Inflammatory macrophage treated with lipopolysaccharide for 1 hour (primary cell): ENCODE measurements at regions not wholly inside any gene's neighbourhood (a gene's known extent, or its start where the extent isn't known, plus 50 kb on each side); places are given as distances from the start of the nearest gene placed in this dataset.

Experiments
- DNase-seq, 2 donors: peaks; one replicate each; pipeline ENCODE4 v3.0.0-alpha.2; 2020 to 2022

DNA sequence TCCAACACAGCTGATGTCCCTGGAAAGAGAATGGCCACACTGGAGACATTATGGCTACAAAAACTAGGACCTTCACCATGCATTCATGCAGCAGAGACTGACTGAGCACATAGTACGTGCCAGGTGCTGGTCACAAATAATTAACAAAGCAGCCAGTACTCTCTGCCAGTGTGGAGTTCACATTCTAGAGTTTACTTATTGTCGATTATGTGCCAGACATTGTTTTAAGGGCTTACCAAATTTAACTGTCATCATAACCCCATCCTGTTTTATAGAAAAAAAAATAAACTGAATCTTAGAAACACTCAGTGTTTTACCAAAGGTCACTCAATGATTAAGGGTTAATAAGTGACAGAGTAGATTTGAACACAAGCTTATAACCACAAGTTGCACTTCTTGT, 143.3 kb downstream of the RRAGC start:
- no peak for DNase-seq

DNA sequence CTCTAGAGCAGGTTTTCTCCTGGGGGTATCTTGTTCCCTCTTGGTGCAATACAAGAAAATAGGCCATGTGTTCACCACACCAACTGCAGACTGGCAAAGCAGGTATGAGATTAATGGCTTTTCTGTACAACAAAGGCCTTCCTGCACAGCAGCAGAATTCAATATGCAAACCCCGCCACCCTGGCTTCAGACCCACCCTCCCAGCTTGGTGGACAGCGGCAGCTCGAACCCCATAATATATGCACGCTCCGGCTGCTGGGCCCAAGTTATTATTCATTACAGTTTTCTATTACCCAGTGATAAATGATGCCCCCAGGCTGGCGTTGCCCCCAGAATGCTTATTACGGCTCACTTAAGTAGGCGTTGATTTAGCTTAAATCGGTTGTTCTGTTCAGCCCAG, 144.2 kb downstream of the RRAGC start:
- no peak for DNase-seq

DNA sequence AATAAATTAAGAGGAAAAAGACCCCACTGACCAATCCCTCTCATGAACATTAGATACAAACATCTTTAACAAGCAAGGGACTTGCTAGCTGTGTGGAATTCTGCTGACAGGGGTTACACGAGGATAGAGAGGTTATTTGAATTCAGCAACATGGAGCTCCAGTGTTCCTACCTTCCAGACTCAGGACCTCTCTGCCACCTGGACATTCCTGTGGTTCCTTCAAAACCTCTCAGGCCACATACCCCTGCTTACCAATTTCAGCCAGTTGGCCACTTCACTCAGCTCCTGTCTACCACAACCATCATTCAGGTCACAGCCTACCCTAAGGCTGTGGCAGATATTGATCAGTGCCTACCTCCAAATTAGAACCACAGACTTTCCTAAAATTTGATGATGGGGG, 147.5 kb downstream of the RRAGC start:
- no peak for DNase-seq

DNA sequence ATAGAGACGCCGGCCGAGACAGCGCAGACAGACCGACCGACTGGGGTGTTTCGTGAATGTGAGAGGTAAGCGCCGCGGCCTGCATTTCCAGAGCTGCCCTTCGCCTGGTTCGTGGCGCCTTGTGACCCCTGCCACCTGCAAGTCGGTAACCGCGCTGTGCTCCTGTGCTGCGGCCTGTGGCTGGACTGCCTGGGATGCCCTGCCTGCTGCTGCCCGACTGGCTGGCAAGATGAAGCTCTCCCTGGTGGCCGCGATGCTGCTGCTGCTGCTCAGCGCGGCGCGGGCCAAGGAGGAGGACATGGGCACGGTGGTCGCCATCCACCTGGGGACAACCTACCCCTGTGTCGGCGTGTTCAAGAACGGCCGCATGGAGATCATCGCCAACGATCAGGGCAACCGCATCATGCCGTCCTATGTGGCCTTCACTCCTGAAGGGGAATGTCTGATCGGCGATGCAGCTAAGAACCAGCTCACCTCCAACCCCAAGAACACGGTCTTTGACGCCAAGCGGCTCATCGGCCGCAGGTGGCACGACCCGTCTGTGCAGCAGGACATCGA, 150.8 kb downstream of the RRAGC start:
- no peak for DNase-seq

DNA sequence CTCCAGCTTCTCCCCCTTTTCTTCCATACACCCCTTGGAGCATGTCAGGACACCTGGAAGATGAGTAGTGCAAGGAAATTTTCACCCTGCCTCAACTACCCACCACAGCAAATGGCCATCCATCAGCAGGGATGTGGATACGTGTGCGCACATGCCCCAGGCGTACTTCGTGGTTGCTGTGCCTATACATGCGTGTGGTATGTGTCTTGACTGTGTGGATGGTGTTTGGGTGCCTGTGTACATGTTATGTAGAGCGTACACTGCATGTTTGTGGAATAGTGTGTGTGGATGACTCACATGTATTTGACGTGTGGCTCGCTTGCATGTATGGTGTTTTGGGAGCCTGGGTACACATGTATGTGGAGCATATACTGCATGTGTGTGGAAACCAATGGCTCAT, 158.5 kb downstream of the RRAGC start:
- no peak for DNase-seq

DNA sequence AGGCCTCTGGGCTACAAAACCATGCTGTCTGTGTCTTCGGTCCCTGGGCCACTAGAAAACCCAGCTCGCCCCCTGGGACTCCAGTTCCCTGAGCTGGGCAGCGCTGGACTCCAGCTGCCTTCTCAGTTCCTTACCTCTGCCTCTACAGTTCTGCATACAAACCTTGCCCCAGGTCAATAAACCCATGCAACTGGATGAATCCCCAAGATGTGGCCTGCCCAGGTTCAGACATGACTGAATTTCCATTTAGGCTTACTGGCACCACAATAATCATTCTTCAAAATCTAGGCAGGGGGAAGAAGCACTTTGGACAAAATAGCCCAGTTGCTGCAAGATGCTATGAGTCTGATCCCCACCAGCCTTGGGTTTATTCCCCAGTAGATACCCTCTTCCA, 159.5 kb downstream of the RRAGC start:
- DNase-seq: no peak

DNA sequence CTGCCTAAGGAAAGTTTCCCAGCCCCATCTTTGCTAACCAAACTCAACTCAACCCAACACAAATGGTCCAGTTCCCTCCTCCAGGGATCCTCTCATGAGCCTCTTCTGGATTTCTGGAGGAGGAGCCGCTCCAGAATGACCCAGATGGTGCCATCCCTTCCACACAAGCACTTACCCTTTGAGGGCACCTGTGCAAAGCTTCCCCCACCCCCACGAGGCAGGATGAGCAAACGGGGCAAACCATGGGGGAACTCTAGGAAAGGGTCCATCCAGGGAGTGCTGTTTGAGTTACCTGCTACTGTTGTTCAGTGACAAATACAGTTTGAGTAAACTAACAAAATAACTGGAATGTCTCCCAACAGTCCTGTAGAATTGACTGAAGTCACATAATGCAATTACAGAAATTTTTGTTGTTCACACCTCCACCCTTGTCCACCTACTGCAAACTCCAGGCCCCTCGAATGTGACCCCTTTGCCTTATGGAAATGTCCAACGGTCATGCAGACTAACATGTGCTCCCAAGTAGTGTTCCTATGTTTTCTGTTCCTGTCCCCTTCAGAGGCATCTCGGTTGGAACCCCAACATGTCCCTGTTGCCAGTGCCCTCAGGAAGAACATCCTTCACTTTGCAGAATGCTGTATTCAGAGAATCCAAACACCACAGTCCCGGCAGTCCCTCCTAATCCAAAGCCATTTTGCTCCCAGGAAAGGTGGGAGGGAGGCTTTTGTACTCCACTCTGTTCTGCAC, 160.1 kb downstream of the RRAGC start:
- no peak for DNase-seq

DNA sequence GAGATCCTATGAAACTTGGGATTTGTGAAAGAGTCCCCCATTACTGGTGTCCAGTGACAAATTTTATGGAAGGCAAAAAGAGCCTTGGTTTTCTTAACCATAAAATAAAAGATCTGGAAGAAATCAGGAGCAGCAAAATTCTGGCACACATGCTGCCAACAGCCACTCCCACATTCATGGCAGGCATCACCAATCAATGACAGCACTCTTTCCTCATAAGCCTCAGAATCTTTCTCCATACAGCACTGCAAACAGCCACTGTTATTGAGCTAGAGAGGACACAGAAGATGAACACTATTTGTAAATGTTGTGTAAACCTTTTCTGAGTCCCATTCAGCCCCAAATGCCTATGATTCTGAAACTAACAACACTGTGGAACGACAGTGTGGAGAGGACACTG, 162.2 kb downstream of the RRAGC start:
- no peak for DNase-seq

DNA sequence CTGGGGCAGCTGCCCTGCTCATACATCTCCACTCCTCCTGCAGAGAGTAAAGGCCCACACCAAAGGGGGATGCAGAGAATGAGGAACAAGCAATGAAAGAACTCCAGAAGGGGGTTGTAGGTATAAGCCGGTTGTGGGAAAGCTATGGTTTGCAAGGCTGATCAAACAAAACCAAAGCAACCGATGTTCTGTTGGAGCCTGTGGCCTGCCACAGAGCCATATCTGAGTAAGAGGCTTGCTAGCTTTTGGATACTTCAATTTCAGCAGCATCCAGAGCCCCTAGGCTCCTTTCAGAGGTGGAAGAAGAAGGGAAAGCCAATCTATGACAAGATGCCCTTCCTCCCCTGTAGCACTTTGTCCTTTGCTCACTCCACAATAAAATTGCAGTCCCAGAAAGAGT, 163.2 kb downstream of the RRAGC start:
- DNase-seq: no peak

DNA sequence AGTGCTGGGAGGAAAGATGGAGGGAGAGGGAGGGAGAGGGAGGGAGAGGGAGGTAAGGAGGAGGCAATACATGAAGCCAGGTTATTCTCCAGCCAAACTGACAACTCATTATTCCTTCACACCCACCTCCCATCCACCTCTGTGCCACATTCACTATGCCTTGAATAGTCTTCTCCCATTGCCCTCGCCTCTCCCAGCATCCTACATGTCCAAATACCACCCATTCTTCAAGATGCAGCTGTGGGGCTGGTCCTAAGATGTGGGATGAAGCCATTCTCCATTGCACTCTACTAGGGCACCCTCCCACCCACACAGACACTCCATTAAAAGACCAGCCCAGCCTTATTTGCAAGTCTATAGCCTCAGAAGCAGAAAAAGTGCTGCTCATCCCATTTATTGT, 165.8 kb downstream of the RRAGC start:
- no peak for DNase-seq

DNA sequence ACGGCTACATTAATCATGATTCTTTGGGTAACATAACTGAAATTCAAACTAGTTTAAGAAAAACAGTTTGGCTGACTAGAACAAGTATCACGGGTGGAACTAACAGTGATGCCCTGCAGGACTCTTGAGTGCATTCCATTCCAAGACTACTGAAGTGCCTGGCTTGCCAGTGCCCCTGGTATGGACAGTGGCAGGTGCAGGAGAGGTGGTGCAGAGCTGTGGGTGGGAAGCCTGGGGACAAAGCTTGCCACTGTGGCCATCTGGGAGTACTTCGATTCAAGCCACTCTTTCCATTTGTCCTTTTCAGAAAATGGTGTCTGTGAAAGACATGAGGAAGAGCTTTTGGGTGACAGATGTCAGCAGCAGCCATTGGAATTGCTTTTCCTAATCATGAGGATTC, 166.5 kb downstream of the RRAGC start:
- no peak for DNase-seq

DNA sequence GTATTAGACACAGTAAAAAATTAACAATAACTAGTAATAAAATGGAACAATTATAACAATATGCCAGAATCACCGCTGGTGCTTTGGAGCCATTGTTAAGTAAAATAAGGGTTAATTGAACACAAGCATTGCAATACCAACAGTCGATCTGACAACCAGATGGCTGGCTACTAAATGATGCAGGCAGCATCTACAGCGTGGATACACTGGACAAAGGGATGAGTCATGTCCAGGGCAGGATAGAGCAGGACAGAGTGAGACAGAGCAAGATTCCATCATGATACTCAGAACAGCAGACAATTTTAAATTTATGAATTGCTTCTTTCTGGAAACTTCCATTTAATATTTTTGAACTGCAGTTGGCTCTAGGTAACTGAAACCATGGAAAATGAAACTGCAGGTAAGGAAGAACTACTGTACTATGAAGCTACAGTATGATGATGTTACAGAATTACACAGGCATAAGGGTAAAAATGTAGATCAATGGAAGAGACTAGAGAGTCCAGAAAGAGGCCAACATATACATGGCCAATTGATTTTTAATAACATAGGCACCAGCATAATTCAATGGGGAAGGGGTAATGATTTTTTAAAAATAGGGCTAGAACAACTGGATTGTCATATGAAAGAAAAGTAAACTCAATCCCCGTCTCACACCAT, 168.7 kb downstream of the RRAGC start:
- no peak for DNase-seq

DNA sequence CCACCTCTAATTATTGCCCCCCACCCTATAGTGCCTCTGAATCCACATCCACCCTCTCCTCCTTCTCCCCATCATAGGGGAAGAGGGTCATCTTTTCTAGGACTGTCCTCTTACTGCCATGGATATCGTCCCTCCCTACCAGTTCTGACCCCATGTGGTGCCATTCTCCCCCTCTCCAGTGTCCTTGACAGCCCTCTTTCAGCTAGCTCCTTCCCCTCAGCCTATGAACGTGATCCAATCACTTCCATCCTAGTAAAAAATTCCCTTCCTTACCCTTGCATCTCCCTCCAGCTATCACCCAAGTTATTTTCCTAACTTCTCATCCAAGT, 172.7 kb downstream of the RRAGC start:
- no peak for DNase-seq

DNA sequence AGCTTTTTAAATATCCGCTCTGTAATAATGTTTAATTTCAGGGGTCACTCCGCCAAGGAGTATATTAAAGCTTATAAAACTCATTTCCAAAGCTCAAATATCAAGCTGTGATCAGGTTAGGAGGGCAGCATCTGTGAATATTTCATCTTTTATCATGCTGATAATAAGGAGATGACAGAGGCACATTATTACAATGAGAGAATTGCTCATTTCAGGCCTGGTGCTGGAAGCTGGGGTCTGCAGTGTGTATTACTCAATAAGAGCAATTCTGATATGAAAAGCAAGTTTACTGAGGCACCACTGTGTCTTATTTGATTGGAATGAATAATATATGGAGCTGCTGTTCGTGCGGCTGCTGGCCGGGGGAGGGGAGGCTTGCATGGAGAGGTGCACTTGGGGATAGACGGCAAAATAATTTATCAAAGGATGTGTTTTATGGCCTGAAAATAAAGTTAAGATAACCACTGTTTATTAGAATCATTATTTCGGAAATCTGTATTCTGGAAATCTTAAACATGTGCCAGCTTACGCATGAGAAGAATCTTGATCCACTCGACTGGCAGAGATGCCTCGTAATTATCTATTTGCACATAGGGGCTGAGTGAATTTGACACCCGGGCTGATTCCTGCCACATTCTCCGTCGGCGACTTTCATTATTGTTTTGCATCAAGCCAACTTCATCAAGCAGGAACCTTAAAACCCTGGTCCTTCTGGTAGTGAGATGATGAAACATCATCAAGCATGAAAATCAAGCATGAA, 173.2 kb downstream of the RRAGC start:
- DNase-seq: no peak

DNA sequence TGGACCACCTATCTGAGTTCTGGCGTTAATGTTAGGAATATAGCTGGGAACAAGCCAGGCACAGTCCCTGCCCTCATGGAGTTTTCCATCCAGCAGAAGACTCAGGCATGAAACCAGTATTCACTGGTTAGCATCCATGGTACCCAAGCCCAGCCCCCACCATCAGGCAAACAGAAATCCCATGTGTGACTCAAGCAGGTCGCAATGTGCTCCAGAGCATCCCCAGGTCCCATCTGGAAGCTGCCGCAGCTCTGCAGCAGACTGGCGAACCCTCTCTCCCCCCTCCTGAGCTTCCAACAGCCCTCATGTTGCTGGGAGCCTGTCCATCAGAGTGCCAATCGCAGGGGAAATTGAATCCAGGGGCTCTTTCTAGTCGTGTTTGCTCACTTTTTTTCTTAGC, 174.2 kb downstream of the RRAGC start:
- no peak for DNase-seq

DNA sequence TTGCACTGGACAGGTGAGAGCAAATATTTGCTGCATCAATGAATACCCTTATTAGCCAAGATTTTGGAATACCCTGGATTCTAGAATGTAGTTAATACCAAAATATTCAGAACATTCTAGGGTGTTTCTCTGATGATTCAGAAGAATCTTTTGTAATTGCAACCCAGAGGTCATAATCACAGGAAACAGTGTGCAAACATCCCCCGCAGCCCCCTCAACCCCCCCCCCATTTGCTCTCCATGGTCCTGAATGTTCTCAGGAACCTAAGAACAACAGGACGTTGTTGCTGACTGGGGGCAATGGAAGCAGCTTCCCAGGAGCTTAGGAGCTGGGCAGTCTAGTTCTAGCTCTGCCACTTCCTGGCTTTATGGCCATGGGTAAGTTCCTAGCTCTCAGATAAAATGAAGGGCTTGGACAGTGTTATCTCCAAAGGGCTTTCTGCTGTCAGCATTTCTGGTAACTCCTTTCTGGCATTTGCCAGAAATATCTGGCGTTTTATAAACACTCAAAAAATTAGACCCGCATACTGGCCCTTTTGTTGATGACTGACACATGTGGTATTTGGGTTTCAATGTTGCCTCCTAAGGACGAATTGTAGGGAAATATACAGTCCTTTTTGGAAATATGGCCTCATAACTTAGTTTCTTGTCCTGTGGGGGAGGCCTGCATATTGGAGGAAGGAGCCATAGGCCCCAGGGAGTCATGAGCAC, 178.6 kb downstream of the RRAGC start:
- DNase-seq: no peak

DNA sequence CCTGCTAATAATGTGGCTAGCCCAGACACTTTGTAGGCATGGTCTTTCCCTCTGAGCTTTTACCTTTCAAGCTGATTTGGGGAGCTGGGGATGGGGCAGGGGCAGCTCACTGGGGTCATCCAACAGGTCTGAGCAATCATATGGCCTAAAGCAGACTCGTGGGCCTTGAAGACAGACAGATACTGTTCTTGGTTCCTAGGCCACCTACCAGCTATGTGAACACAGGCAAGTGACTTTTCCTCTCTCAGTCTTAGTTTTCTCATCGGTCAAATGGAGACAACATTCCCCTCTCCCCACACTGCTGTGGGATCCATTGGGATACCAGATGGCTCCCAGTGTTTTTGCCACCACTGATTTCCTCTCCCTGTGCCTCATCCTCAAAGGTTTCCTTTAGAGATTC, 181.8 kb downstream of the RRAGC start:
- DNase-seq: no peak

DNA sequence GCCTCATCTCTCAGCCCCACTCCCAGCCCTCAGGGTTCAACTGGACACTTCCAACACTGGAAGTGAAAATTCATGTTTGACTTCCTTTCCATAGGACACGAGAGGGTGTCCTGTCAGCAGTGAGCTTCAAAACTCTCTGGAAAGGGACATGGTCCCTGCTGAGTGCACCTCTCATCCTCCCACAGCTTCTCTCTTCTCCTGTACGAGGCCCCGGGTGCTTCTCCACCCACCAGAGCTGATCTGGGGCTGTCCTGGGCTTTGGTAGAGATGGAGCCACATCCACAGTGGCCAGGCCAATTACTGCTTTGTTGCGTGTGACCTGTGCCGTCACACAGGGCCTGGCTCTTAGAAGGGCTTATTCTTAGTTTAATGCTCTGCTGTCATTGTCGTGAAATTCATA, 182.3 kb downstream of the RRAGC start:
- no peak for DNase-seq

DNA sequence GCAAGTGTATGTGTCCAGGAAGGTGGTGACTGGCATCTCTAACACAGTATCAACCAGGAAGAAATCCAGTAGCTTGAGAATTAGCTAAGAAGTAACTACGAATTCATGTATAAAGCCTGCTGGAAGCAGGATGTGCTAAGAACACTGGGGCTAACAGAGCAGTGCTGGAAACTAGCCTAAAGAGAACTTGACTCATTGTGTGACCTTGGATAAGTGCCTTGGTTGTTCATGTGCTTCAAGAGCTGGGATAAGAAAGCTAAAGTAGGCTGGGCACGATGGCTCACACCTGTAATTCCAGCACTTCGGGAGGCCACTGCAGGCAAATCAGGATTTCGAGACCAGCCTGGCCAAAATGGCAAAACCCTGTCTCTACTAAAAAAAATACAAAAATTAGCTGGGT, 186.9 kb downstream of the RRAGC start:
- DNase-seq: no peak

DNA sequence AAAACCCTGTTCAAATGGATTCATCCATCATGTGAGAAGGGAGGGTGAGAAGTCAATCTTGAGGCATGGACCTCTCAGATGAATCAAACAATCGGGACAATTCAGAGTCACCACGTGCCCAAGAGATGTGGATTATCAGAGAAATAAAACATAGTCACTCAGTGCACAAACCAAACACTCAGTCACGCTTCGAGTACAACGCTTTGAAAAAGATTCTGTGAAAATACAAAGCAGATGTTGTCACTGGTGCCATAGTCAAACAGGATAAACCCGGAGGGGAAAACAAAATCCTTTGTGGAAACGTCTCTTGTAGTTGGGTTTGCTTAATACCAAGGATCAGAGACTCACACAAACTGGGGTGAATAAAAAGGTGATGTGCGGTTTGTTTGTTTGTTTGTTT, 188.4 kb downstream of the RRAGC start:
- DNase-seq: no peak

DNA sequence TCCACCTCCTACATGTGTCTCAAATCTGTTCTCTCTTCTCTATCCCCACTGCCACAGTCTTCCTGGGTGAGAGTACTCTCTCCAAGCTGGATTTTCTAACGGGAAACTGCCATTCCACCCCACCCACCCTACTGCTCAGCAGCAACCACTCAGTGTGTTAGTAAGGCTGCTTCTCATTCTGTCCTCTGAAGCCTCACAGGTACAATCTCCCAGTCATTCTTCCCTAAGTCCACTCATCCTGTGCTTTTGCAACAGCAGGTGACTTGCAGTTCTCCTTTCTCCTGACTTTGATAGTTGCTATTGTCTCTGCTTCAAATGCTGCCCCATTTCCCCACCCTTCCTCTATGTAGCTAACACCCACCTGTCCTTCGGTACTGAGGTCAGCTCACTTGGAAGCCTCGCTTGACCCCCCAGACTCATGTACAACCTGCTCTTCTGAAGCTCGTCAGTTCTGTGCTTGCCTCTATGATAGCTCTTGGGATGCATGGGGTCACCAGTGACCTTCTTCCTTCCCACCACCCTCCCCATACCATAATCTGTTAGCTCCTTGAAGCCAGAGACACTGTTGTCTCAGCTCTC, 188.9 kb downstream of the RRAGC start:
- DNase-seq: no peak

DNA sequence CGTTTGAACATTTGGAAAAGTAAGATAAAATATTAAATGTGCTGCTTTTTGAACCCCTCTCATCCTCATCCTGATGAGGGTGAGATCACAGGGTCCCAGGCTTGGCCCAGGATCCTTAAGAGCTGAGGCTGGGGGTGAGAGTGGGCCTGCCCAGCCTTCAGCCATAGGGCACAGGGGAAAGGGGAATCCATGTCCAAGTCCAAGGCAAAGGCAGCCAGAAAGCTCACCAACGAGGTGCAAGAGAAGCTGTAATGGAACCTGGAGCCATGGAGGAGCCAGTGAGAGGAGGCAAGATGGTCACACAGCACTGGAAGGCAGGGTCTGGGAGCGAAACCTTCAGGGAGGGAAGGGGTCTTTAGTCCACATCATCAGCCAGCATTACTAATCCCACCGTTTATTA, 191.9 kb downstream of the RRAGC start:
- no peak for DNase-seq

DNA sequence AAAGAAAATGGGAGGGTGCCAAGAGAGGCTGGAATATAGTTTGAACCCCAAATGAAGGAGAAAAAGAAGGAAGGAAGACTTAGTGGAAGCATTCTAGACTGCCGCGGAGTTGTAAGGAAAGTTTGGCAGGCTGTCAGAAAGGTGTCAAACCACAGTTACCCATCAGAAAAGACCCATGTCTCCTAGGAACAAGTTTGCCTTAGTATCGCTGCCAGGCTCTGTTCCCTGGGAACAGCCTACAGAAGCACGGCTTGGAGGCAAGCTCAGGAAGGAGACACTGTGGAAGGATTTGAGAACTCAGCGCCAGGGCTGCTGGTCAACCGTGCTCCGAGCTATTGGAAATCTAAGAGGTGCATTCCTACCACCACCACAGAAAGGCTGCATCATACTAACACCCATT, 197.4 kb downstream of the RRAGC start:
- DNase-seq: no peak
